ENCODE measurements at regions not wholly inside any gene's neighbourhood (a gene's known extent, or its start where the extent isn't known, plus 50 kb on each side); places are given as distances from the start of the nearest gene placed in this dataset.

GRCh38 chr3:182508919-182509711, 284.2 kb upstream of the ATP11B start:
- TF ChIP-seq CTCF (conservative IDR thresholded peaks at IDR 0.05; ENCODE audit: low read depth, low read length) (no peak), EZH2 (IDR thresholded peaks at IDR 0.05; ENCODE audit: borderline replicate concordance, low read depth, low read length, poor library complexity, severe bottlenecking) (no peak)
